Fibroblast of skin of abdomen (primary cell): ENCODE measurements at regions not wholly inside any gene's neighbourhood (a gene's known extent, or its start where the extent isn't known, plus 50 kb on each side); places are given as distances from the start of the nearest gene placed in this dataset.

Experiments used
- DNase-seq: peaks from one replicate; pipeline ENCODE4 v3.0.0-alpha.2; 2013

DNA sequence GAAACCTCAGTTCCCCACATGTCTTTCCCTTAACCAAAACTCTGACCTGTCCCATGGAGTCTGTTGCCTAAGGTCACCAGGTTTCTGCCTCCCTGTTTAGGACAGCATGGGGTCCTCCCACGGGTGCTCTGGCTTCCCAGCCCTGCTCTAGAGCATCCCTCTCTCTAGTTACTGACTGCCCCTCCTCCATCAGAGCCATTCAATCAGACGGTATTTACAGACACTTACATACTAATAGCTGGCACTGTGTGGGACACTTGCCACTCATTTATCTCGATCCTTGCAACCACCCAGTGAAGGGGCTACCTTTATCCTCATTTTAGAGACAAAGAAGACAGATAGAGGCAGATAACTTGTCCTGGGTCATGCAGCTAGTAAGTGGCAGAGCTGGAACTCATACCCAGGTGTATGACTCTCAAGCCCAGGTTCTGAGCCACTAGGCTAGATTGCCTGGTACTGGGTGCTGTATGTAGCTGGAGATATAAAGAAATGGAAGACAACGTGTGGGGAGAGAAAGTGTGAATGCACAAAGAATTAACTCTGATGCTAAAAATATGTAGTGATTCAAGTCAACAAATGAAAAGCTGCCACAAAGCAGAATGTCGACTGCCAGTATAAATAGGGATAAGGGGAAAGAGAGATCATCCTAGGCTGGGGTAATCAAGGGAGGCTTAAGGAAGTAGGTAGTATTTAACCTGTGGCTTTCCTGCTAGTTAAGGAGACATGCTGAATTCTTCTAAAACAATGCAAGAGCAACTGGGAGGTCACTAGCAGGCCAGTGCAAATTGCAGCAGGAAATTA is 52.5 kb upstream of the PDE8B start:
- no peak for DNase-seq

DNA sequence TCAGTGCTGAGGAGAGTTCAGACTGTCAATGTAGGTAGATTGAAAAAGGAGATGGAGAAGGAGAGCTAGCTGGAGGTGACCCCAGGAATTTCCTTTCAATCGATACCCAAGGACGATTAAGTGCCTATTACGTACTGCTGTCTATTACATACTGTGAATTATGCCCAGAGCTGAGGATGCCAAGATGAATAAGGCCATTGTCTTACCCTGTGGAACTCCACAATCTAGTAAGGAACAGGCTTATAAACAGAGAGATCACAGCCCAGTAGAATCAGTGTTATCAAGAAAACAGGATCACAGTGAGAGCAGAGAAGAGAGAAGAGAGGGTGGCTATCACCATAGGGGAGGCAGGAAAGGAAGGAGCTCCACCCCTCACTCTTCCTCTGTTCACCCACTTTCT is 54.1 kb upstream of the PDE8B start:
- no peak for DNase-seq

DNA sequence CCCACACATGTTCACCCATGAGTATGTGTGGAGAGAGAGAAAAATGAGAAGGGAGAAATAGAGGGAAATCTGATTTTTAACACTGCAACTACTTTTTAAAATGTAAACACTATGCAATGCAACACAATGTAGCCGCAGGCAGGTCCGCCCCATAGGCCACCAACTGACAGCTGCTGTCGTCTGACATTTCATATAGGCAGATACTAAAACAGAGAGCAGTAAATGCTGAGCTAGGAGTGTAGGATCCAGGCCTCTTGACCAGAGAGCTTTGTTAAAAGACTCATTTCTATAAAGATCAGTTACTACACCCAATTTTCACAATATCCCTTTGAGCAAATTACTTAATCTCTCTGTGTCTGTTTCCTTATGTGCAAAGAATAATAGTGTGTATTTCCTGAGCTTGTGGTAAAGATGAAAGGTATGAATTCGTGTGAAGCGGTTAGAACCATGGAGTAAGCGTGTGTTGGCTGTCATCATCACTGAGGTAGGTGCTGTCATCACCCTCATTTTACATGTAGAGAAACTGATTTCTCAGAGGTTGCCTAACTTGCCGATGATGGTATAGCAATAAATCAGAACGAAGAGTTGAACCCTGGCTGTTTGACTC is 55.2 kb upstream of the PDE8B start:
- no peak for DNase-seq

- DNase-seq, result no peak
Measured at GRCh38 chr5:77152441-77152840, 58.0 kb upstream of the PDE8B start.

GRCh38 chr5:77151501-77151900 is 59.0 kb upstream of the PDE8B start:
- DNase-seq, result no peak

DNA sequence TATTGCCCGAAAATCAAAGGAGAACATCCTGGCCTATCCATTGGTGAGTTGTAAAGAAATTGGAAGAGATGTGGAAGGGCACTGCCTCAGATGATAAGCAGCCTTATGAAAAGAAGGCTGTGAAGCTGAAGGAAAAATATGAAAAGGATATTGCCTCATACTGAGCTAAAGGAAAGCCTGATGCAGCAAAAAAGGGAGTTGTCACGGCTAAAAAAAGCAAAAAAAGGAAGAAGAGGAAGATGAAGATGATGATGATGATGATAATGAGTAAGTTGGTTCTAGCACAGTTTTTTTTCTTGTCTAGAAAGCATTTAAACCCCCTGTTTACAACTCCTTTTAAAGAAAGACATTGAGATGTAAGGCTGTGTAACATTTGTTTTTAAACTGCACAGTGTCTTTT is 59.8 kb upstream of the ZBED3 start:
- no peak for DNase-seq

- peak; percentile 48 for DNase-seq
Measured at GRCh38 chr5:77145666-77146065, 58.6 kb upstream of the ZBED3 start.

- no peak for DNase-seq
Measured at GRCh38 chr5:77144837-77145139, 57.7 kb upstream of the ZBED3 start.

DNA sequence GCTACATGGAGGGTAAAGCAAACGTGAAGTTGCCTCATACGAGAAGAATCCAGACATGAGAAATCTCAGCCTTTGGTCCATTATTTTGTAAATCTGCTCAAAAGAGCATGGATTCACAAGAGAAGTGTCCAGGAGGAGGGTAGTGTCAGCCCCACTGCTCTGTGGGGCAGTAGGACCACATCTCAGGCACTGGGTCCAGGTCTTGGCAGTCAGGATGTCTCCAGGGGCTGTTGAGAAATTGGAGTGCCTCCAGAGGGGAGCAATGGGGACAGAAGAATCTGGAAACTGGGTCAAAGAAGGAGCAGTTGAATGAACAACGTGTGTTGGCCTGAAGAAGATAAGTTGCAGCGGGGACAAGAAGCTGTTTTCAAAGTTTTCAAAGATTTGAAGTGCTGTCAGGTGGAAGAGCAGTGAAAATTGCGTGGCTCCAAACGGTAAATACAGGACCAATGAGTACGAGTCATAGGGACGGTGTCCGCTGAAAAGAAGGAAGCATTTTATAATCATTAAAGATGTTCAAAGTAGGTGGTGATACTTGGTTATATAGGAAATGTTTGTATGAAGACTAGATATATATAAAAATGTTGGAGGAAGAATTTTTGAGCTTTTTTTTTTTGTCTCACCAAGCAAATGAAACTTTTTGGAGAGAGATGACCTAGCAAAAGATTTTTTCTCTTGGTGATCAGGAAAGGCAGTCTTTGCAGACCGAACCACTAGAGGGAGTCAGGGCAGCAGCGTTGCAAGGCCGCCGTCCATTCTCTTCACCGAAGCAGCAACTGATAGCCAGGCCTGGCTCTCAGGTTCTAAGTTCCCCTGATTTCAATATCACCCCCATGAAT is 57.1 kb upstream of the ZBED3 start:
- peak; percentile 70 for DNase-seq

- no peak for DNase-seq
Measured at GRCh38 chr5:77140350-77140749, 53.3 kb upstream of the ZBED3 start.

- DNase-seq, result peak; percentile 17
Measured at GRCh38 chr5:77139001-77139400, 51.9 kb upstream of the ZBED3 start.
